ENCODE measurements at regions not wholly inside any gene's neighbourhood (a gene's known extent, or its start where the extent isn't known, plus 50 kb on each side); places are given as distances from the start of the nearest gene placed in this dataset.

DNA sequence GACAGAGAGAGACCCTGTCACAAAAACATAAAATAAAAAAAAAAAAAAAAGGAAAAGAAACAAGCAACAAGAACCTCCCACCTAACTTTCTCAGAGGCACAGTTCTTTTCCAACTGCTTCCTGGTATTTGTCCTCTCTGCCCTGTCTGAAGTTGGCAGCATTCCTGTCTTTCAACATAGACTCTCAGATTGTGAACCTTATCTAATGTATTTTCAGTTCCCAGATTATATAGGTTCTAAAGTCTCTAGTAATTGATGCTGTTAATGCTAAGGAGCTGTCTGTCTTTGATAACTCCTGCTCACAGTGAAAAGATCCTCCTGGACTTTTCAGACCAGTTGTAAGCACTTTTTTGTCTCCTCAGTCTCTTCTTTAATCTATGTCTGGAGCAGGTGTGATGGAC is 199.5 kb upstream of the P2RY1 start:
- no peak for TF ChIP-seq ZNF274 (IDR thresholded peaks at IDR 0.05; ENCODE audit: low read depth, low read length)
- TF ChIP-seq, protein P1, sequence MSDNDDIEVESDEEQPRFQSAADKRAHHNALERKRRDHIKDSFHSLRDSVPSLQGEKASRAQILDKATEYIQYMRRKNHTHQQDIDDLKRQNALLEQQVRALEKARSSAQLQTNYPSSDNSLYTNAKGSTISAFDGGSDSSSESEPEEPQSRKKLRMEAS (IDR thresholded peaks at IDR 0.05) = no peak
- ChIA-PET CTCF (no interaction called here), RAD21 (ENCODE audit: low non-redundant PET in 1 of 2, low total read pairs in 2 of 2, uncharacterized antibody in 2 of 2, unreplicated experiment in 2 of 2) (no interaction called here), POLR2A (no interaction called here)
- Histone ChIP-seq H3K4me1 (ENCODE audit: control insufficient read depth in 1 of 2, insufficient read depth in 2 of 2, low read length in 2 of 2) (no peaks in the 10 kb centered on the region), H2AFZ (ENCODE audit: low read depth, low read length, poor library complexity, severe bottlenecking) (no peak overlapping the region), H3K79me2 (ENCODE audit: insufficient read depth, low read length) (no peaks in the 10 kb centered on the region), H3K27ac (ENCODE audit: low read depth, low read length) (no peak overlapping the region), H3K9ac (ENCODE audit: low read length) (no peak overlapping the region), H3K9me3 (ENCODE audit: control insufficient read depth in 1 of 2, insufficient read depth in 1 of 2, low read depth in 1 of 2, low read length in 2 of 2) (no peaks in the 10 kb centered on the region), H3K27me3 (ENCODE audit: insufficient read depth, low read length) (no peaks in the 10 kb centered on the region), H3K4me3 (replicated peaks in 1 of 2; ENCODE audit: low read depth in 1 of 2, low read length in 2 of 2) (no peak overlapping the region), H4K20me1 (ENCODE audit: insufficient read depth) (no peaks in the 10 kb centered on the region), H3K4me2 (ENCODE audit: low read length) (no peak overlapping the region), H3K36me3 (ENCODE audit: control insufficient read depth in 1 of 2, insufficient read depth in 2 of 2, low read length in 2 of 2) (no peaks in the 10 kb centered on the region), H3K9me2 (ENCODE audit: insufficient read depth) (no peaks in the 10 kb centered on the region)
- ATAC-seq (no peak), DNase-seq (ENCODE audit: low read depth, low spot score) (no peak)
- intact Hi-C loops (cut with micrococcal nuclease) = no loop called here
- BruUV-seq (replicated peaks) = no TSS peak

DNA sequence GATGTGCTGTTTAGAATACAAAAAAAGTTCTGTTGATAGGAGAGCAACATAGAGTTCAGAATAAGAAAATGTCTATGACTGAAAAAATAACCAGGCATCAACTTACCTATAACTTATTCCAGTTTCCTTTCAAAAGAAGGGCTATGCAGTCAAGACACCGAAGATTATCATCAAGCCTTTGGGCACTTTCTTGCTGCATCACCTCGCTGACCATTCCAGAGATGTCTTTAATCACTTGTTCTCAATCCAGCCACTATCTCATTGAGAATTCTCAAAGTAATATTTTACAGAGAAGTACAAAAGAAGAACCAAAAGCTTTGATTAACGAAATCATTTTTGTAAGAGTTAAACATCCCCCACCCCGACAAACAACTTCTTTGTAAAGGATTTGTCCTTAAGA is 198.3 kb upstream of the P2RY1 start:
- ATAC-seq (no peak), DNase-seq (ENCODE audit: low read depth, low spot score) (no peak)
- H3K9me2 ChIP-seq (ENCODE audit: insufficient read depth) = no peaks in the 10 kb centered on the region
- H3K4me3 ChIP-seq (replicated peaks in 1 of 2; ENCODE audit: low read depth in 1 of 2, low read length in 2 of 2) = no peak overlapping the region
- ChIA-PET RAD21 (ENCODE audit: low non-redundant PET in 1 of 2, low total read pairs in 2 of 2, uncharacterized antibody in 2 of 2, unreplicated experiment in 2 of 2) (no interaction called here), POLR2A (no interaction called here), CTCF (no interaction called here)
- no TSS peak for BruUV-seq (replicated peaks)
- H3K4me2 ChIP-seq (ENCODE audit: low read length) = no peak overlapping the region
- TF ChIP-seq POLR2A (IDR thresholded peaks at IDR 0.05; ENCODE audit: borderline replicate concordance, extremely low read depth, insufficient read depth, insufficient read length) = no peak
- no peak overlapping the region for H2AFZ ChIP-seq (ENCODE audit: low read depth, low read length, poor library complexity, severe bottlenecking)
- intact Hi-C loops (cut with micrococcal nuclease) = no loop called here
- H3K27me3 ChIP-seq (ENCODE audit: insufficient read depth, low read length) = no peaks in the 10 kb centered on the region
- H3K79me2 ChIP-seq (ENCODE audit: insufficient read depth, low read length) = no peaks in the 10 kb centered on the region
- H3K27ac ChIP-seq (ENCODE audit: low read depth, low read length) = no peak overlapping the region
- H3K9ac ChIP-seq (ENCODE audit: low read length) = no peak overlapping the region
- no peaks in the 10 kb centered on the region for H3K36me3 ChIP-seq (ENCODE audit: control insufficient read depth in 1 of 2, insufficient read depth in 2 of 2, low read length in 2 of 2)
- H4K20me1 ChIP-seq (ENCODE audit: insufficient read depth) = no peaks in the 10 kb centered on the region
- no peaks in the 10 kb centered on the region for H3K4me1 ChIP-seq (ENCODE audit: control insufficient read depth in 1 of 2, insufficient read depth in 2 of 2, low read length in 2 of 2)
- no peaks in the 10 kb centered on the region for H3K9me3 ChIP-seq (ENCODE audit: control insufficient read depth in 1 of 2, insufficient read depth in 1 of 2, low read depth in 1 of 2, low read length in 2 of 2)

DNA sequence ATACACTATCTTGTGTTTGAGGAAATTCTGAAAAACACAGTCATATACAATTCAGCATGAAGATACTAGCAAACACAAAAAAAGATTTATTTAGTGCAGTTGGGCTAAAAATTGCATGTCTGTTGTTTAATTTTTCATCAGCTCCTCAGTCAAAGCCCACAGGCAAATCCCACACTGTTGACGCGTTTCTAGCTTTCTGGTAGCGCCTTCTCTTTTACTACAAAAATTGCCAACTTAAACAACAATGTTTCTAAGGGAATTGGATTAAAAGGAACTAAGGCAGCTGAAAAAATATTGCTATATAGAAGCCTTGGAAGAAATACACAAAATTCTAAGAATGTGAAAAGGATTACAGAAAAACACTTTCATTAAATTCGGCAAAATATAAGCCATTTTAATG is 196.7 kb upstream of the P2RY1 start:
- H3K27ac ChIP-seq (ENCODE audit: low read depth, low read length) = no peak overlapping the region

More for the DNA sequence above, 196.7 kb upstream of the P2RY1 start:
- TF ChIP-seq YY1 (IDR thresholded peaks at IDR 0.05; ENCODE audit: extremely low read depth, insufficient replicate concordance, low read depth, low read length) (no peak), POLR2A (IDR thresholded peaks at IDR 0.05; ENCODE audit: borderline replicate concordance, extremely low read depth, insufficient read depth, insufficient read length) (no peak), CBX3 (IDR thresholded peaks at IDR 0.05; ENCODE audit: low read depth) (no peak), SIN3A (IDR thresholded peaks at IDR 0.05; ENCODE audit: low read depth) (no peak)
- ChIA-PET CTCF (no interaction called here), POLR2A (no interaction called here), RAD21 (ENCODE audit: low non-redundant PET in 1 of 2, low total read pairs in 2 of 2, uncharacterized antibody in 2 of 2, unreplicated experiment in 2 of 2) (no interaction called here)
- no peaks in the 10 kb centered on the region for H3K79me2 ChIP-seq (ENCODE audit: insufficient read depth, low read length)
- H3K4me2 ChIP-seq (ENCODE audit: low read length) = no peak overlapping the region
- H3K4me3 ChIP-seq (replicated peaks in 1 of 2; ENCODE audit: low read depth in 1 of 2, low read length in 2 of 2) = no peak overlapping the region
- H3K4me1 ChIP-seq (ENCODE audit: control insufficient read depth in 1 of 2, insufficient read depth in 2 of 2, low read length in 2 of 2) = no peaks in the 10 kb centered on the region
- DNase-seq (ENCODE audit: low read depth, low spot score) (no peak), ATAC-seq (no peak)
- no peak overlapping the region for H3K9ac ChIP-seq (ENCODE audit: low read length)
- intact Hi-C loops (cut with micrococcal nuclease) = no loop called here
- no peaks in the 10 kb centered on the region for H3K27me3 ChIP-seq (ENCODE audit: insufficient read depth, low read length)
- no peaks in the 10 kb centered on the region for H3K36me3 ChIP-seq (ENCODE audit: control insufficient read depth in 1 of 2, insufficient read depth in 2 of 2, low read length in 2 of 2)
- no peak overlapping the region for H2AFZ ChIP-seq (ENCODE audit: low read depth, low read length, poor library complexity, severe bottlenecking)
- H4K20me1 ChIP-seq (ENCODE audit: insufficient read depth) = no peaks in the 10 kb centered on the region
- H3K9me3 ChIP-seq (ENCODE audit: control insufficient read depth in 1 of 2, insufficient read depth in 1 of 2, low read depth in 1 of 2, low read length in 2 of 2) = no peaks in the 10 kb centered on the region
- H3K9me2 ChIP-seq (ENCODE audit: insufficient read depth) = no peaks in the 10 kb centered on the region
- BruUV-seq (replicated peaks) = no TSS peak
